GM12878 (cell line): ENCODE measurements at regions not wholly inside any gene's neighbourhood (a gene's known extent, or its start where the extent isn't known, plus 50 kb on each side); places are given as distances from the start of the nearest gene placed in this dataset.

Experiments
- ATAC-seq: fragments of 200-7000 bp; cut with Tn5 transposase; 3 replicates; pipeline ENCODE4 v1.9.1; 2020; ENCODE audit warnings: mild to moderate bottlenecking, moderate library complexity
- BruUV-seq: library from RNA; stranded (reverse); fragments of 400-500 nt; replicated peaks from 2 replicates; lab custom pipeline; 2021; lab: Mats Ljungman, UMichigan
- CTCF ChIA-PET: fragments of 300-600 bp; sonication (Branson Sonifier 250); formaldehyde crosslinking; extraction: SDS; loops from one replicate; lab custom pipeline; 2021; ENCODE audit warnings: inconsistent platforms; lab: Yijun Ruan, JAX
- POLR2A ChIA-PET: fragments of 350-600 bp; formaldehyde crosslinking; extraction: SDS; loops from one replicate; lab custom pipeline; 2021; ENCODE audit warnings: inconsistent platforms; lab: Charles Lee
- RAD21 ChIA-PET: fragments of 300-600 bp; sonication (Branson Sonifier 250); formaldehyde crosslinking; loops from one replicate; lab custom pipeline; 2023; ENCODE audit warnings: antibody characterized with exemption; ENCODE audit not compliant: unreplicated experiment; lab: Charles Lee
- SMC1A ChIA-PET: fragments of 300-600 bp; sonication (Branson Sonifier 250); formaldehyde crosslinking; loops from one replicate; lab custom pipeline; 2023; ENCODE audit not compliant: unreplicated experiment, uncharacterized antibody; lab: Charles Lee
- DNase-seq: peaks from one replicate; pipeline ENCODE4 v3.0.0-alpha.2; 2011; ENCODE audit warnings: low read depth, low spot score
- FAIRE-seq: peaks from 3 replicates; lab custom pipeline; 2011; peaks lifted over from hg19 to GRCh38; lab: Jason Lieb, UNC
- H2AFZ ChIP-seq: 2 replicates; pipeline ENCODE4 v1.6.0; 2011; ENCODE audit warnings: low read depth, low read length, control low read depth; ENCODE audit not compliant: control insufficient read depth
- H3K27ac ChIP-seq: 2 replicates; pipeline ENCODE4 v1.5.1; 2011; ENCODE audit warnings: control low read depth; ENCODE audit not compliant: control insufficient read depth, insufficient read depth
- H3K27me3 ChIP-seq, 2 experiments: replicated peaks in 1 of 2; 2 replicates each; pipeline versions ENCODE4 v1.6.0 to v1.6.1; 2011; ENCODE audit warnings: low read length in 1 of 2; ENCODE audit not compliant: control insufficient read depth in 2 of 2, insufficient read depth in 2 of 2
- H3K36me3 ChIP-seq, 2 experiments: 2 replicates each; pipeline ENCODE4 v1.5.1; 2011; ENCODE audit warnings: low read length in 1 of 2; ENCODE audit not compliant: control insufficient read depth in 2 of 2, insufficient read depth in 2 of 2
- H3K4me1 ChIP-seq: 2 replicates; pipeline ENCODE4 v1.6.1; 2011; ENCODE audit warnings: mild to moderate bottlenecking, low read length, moderate library complexity, mixed read lengths; ENCODE audit not compliant: control insufficient read depth, insufficient read depth
- H3K4me2 ChIP-seq: 2 replicates; pipeline ENCODE4 v1.6.0; 2011; ENCODE audit warnings: control low read depth; ENCODE audit not compliant: control insufficient read depth, insufficient read depth
- H3K4me3 ChIP-seq: fragments of 200-600 bp; sonication (generic); 2 replicates; pipeline ENCODE4 v1.5.1; 2016
- H3K79me2 ChIP-seq: 2 replicates; pipeline ENCODE4 v1.6.0; 2011; ENCODE audit warnings: low read length; ENCODE audit not compliant: control insufficient read depth, insufficient read depth
- H3K9ac ChIP-seq: 2 replicates; pipeline ENCODE4 v1.8.0; 2011; ENCODE audit warnings: low read length, control low read depth, mixed read lengths; ENCODE audit not compliant: control insufficient read depth, insufficient read depth
- H3K9me3 ChIP-seq: replicated peaks from 3 replicates; pipeline ENCODE4 v1.5.1; 2011; ENCODE audit warnings: mild to moderate bottlenecking, low read length; ENCODE audit not compliant: control insufficient read depth, insufficient read depth
- H4K20me1 ChIP-seq: 2 replicates; pipeline ENCODE4 v1.6.0; 2011; ENCODE audit not compliant: control insufficient read depth, insufficient read depth
- BCLAF1 ChIP-seq: fragments of 450-650 bp; IDR thresholded peaks from 2 replicates; pipeline ENCODE4 v1.6.1; 2017; ENCODE audit warnings: antibody characterized with exemption, mild to moderate bottlenecking, moderate library complexity
- EZH2 ChIP-seq: IDR thresholded peaks from 2 replicates; pipeline ENCODE4 v1.6.1; 2012; ENCODE audit warnings: low read depth, mild to moderate bottlenecking, control low read depth, inconsistent platforms, low read length, borderline replicate concordance; ENCODE audit not compliant: control insufficient read depth
- GABPA ChIP-seq: IDR thresholded peaks from 2 replicates; pipeline ENCODE4 v1.6.1; 2014; ENCODE audit warnings: antibody characterized with exemption, low read depth, mild to moderate bottlenecking, inconsistent platforms
- KLF5 ChIP-seq: fragments of 450-650 bp; IDR thresholded peaks from 2 replicates; pipeline ENCODE4 v1.6.1; 2014; ENCODE audit warnings: mild to moderate bottlenecking; ENCODE audit not compliant: partially characterized antibody
- LARP7 ChIP-seq: fragments of 450-650 bp; IDR thresholded peaks from 2 replicates; pipeline ENCODE4 v1.6.1; 2017; ENCODE audit warnings: mild to moderate bottlenecking
- MTA3 ChIP-seq: IDR thresholded peaks from 2 replicates; pipeline ENCODE4 v1.6.1; 2012; ENCODE audit warnings: low read length, inconsistent platforms, borderline replicate concordance
- NR2C2 ChIP-seq: IDR thresholded peaks from 2 replicates; pipeline ENCODE4 v1.6.1; 2011; ENCODE audit warnings: borderline replicate concordance, low read depth; ENCODE audit not compliant: control insufficient read depth, insufficient read length
- NR2F1 ChIP-seq: fragments of 450-650 bp; conservative IDR thresholded peaks from 2 replicates; pipeline ENCODE4 v1.6.1; 2017; ENCODE audit warnings: mild to moderate bottlenecking
- RFX5 ChIP-seq: IDR thresholded peaks from 2 replicates; pipeline ENCODE4 v1.6.1; 2011; ENCODE audit warnings: low read depth, low read length, improper control_type of control experiment
- SPI1 ChIP-seq: IDR thresholded peaks from 2 replicates; pipeline ENCODE4 v1.6.1; 2011; ENCODE audit warnings: low read depth, mild to moderate bottlenecking, low read length, moderate library complexity, borderline replicate concordance; ENCODE audit not compliant: insufficient read depth
- STAT1 ChIP-seq: fragments of 450-650 bp; conservative IDR thresholded peaks from 2 replicates; pipeline ENCODE4 v1.6.1; 2014; ENCODE audit warnings: antibody characterized with exemption, mild to moderate bottlenecking
- SUPT20H ChIP-seq: IDR thresholded peaks from 2 replicates; pipeline ENCODE4 v1.6.1; 2011; ENCODE audit warnings: low read depth, mild to moderate bottlenecking, low read length, moderate library complexity, borderline replicate concordance; ENCODE audit not compliant: control insufficient read depth
- USF2 ChIP-seq: IDR thresholded peaks from 2 replicates; pipeline ENCODE4 v1.6.1; 2011; ENCODE audit warnings: low read depth, low read length, improper control_type of control experiment, borderline replicate concordance
- YBX1 ChIP-seq: fragments of 450-650 bp; IDR thresholded peaks from 2 replicates; pipeline ENCODE4 v1.6.1; 2016; ENCODE audit warnings: antibody characterized with exemption
- ZBED1 ChIP-seq: IDR thresholded peaks from 2 replicates; pipeline ENCODE4 v1.6.1; 2016; ENCODE audit warnings: borderline replicate concordance
- ZBTB40 ChIP-seq: fragments of 450-650 bp; IDR thresholded peaks from 2 replicates; pipeline ENCODE4 v1.6.1; 2016; ENCODE audit warnings: mild to moderate bottlenecking, moderate library complexity, borderline replicate concordance
- ZNF384 ChIP-seq: IDR thresholded peaks from 2 replicates; pipeline ENCODE4 v1.6.1; 2012; ENCODE audit warnings: low read depth, mild to moderate bottlenecking, low read length, improper control_type of control experiment, borderline replicate concordance
- ZSCAN29 ChIP-seq: fragments of 450-650 bp; IDR thresholded peaks from 2 replicates; pipeline ENCODE4 v1.6.1; 2017; ENCODE audit warnings: mild to moderate bottlenecking, moderate library complexity
- in situ Hi-C: fragments of 300-500 bp; cut with MboI; formaldehyde crosslinking; loops from 9 replicates; pipeline ENCODE4 v1.14.3; 2018; ENCODE audit warnings: mixed read lengths
- intact Hi-C: fragments of 100-400 bp; cut with micrococcal nuclease; formaldehyde crosslinking; loops from one replicate; pipeline ENCODE4 v1.14.2; 2022; ENCODE audit not compliant: unreplicated experiment

GRCh38 chr3:117298273-117298672, 588.7 kb downstream of the TUSC7 start:
- no peak overlapping the region for H2AFZ ChIP-seq
- H3K4me2 ChIP-seq, result no peak overlapping the region
- in situ Hi-C loops, result no loop called here
- RAD21 ChIA-PET, result no interaction called here
- TF ChIP-seq LARP7, result no peak
- no peak for TF ChIP-seq ZNF384
- no peak for TF ChIP-seq KLF5
- TF ChIP-seq BCLAF1, result no peak
- no peak for TF ChIP-seq NR2F1
- no peak for TF ChIP-seq SUPT20H
- no peak for TF ChIP-seq YBX1
- no peak for TF ChIP-seq MTA3
- TF ChIP-seq ZSCAN29, result no peak
- TF ChIP-seq SPI1, result no peak
- TF ChIP-seq EZH2, result no peak
- no peak for TF ChIP-seq NR2C2
- TF ChIP-seq RFX5, result no peak
- TF ChIP-seq GABPA, result no peak
- no peak for TF ChIP-seq ZBED1
- no peak for TF ChIP-seq ZBTB40
- no peak for TF ChIP-seq USF2
- no peak for TF ChIP-seq STAT1
- H3K4me3 ChIP-seq, result no peak overlapping the region
- POLR2A ChIA-PET, result no interaction called here
- no peak for DNase-seq
- H3K9me3 ChIP-seq, result no peaks in the 10 kb centered on the region
- no peaks in the 10 kb centered on the region for H3K36me3 ChIP-seq
- intact Hi-C loops, result no loop called here
- no peak for FAIRE-seq
- no peaks in the 10 kb centered on the region for H3K79me2 ChIP-seq
- no peaks in the 10 kb centered on the region for H3K27me3 ChIP-seq
- H3K27ac ChIP-seq, result no peak overlapping the region
- no TSS peak for BruUV-seq
- no peak for ATAC-seq
- SMC1A ChIA-PET, result no interaction called here
- no peaks in the 10 kb centered on the region for H3K4me1 ChIP-seq
- H4K20me1 ChIP-seq, result no peaks in the 10 kb centered on the region
- H3K9ac ChIP-seq, result no peak overlapping the region
- CTCF ChIA-PET, result no interaction called here
